Esophagus squamous epithelium (tissue), 4 donors: ENCODE measurements at regions not wholly inside any gene's neighbourhood (a gene's known extent, or its start where the extent isn't known, plus 50 kb on each side); places are given as distances from the start of the nearest gene placed in this dataset.

Experiments
- CTCF ChIP-seq, 6 experiments: fragments of 450-650 bp in 4 of 6; fragments of 200-600 bp in 2 of 6; sonication (generic) in 2 of 6; IDR thresholded peaks; one replicate each; pipeline ENCODE4 v1.5.1; 2016 to 2019; ENCODE audit warnings: antibody characterized with exemption in 6 of 6, mild to moderate bottlenecking in 4 of 6, moderate library complexity in 4 of 6
- POLR2A ChIP-seq, 4 donors: fragments of 450-650 bp; IDR thresholded peaks; one replicate each; pipeline ENCODE4 v1.6.1; 2017; ENCODE audit warnings: antibody characterized with exemption in 4 of 4, mild to moderate bottlenecking in 4 of 4, moderate library complexity in 3 of 4

DNA sequence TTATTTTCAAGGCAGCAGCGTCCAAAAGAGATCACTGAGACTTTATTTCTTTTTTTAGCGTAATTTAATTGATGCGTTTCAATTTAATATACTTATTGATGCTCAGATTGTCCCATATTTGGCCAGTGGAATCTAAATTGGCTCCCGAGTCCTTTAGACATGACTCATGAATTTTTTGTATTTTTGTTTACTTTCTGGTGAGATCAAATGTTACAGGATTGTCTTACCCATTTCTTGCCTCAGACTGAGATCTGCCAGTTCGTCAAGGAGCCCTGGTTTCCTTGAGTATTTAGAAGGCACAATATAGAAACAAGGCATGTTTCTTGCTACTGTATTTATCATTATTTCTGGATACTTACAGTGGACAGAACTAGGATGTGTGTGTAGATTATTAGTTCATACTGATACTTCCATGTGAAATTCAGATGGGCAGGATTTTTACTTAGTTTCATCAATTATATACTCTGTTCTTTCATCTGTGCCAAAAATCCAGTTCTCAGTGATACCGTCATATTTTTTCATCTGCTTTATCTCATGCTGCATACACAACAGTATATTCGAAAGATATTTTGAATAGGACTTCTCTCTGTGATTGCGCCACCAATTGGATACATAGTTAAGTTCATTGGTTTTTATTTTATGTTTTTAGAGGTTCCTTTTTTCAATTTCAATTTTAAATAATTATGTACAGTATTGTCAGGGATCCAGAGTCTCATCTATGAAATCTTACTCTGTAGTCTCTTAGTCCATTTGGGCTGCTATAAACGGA is 436.9 kb upstream of the C2CD4B start:
- no peak for TF ChIP-seq POLR2A (IDR thresholded peaks at IDR 0.05)
- TF ChIP-seq CTCF (IDR thresholded peaks at IDR 0.05), result no peak
